Adrenal gland (tissue), 5 donors: ENCODE measurements at regions not wholly inside any gene's neighbourhood (a gene's known extent, or its start where the extent isn't known, plus 50 kb on each side); places are given as distances from the start of the nearest gene placed in this dataset.
"Not testable (repeated sequence)": the region's sequence is repeated elsewhere in the genome, so short reads cannot be mapped to it uniquely, and the experiment has no call there.

Source experiments
- POLR2A ChIP-seq, 2 donors: fragments of 450-650 bp; IDR thresholded peaks; one replicate each; pipeline ENCODE4 v1.6.1; 2017; ENCODE audit warnings: antibody characterized with exemption in 2 of 2, mild to moderate bottlenecking in 2 of 2, moderate library complexity in 1 of 2
- TF ChIP-seq, protein P1 (sequence below), 6 experiments: fragments of 450-650 bp in 4 of 6; fragments of 200-600 bp in 2 of 6; sonication (generic) in 1 of 6; IDR thresholded peaks; 1 replicate in 5 of 6; 2 replicates in 1 of 6; pipeline versions ENCODE4 v1.5.1 to v1.8.0; 2016 to 2021; ENCODE audit warnings: antibody characterized with exemption in 6 of 6, mild to moderate bottlenecking in 2 of 6, moderate library complexity in 1 of 6
- donor health status: DM: no; HTN: no; CAD: no.

DNA sequence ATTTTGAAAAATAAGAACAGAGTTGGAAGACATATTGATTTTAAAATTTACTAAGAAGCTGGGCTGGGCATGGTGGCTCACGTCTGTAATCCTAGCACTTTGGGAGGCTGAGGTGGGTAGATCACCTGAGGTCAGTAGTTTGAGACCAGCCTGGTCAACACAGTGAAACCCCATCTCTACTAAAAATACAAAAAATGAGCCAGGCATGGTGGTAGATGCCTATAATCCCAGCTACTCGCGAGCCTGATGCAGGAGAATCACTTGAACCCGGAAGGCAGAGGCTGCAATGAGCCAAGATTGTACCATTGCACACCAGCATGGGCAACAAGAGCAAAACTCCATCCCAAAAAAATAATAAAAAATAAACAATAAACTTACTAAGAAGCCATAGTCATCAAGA lies 262.5 kb downstream of the GOLGA6L6 start:
- TF ChIP-seq, protein P1, sequence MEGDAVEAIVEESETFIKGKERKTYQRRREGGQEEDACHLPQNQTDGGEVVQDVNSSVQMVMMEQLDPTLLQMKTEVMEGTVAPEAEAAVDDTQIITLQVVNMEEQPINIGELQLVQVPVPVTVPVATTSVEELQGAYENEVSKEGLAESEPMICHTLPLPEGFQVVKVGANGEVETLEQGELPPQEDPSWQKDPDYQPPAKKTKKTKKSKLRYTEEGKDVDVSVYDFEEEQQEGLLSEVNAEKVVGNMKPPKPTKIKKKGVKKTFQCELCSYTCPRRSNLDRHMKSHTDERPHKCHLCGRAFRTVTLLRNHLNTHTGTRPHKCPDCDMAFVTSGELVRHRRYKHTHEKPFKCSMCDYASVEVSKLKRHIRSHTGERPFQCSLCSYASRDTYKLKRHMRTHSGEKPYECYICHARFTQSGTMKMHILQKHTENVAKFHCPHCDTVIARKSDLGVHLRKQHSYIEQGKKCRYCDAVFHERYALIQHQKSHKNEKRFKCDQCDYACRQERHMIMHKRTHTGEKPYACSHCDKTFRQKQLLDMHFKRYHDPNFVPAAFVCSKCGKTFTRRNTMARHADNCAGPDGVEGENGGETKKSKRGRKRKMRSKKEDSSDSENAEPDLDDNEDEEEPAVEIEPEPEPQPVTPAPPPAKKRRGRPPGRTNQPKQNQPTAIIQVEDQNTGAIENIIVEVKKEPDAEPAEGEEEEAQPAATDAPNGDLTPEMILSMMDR (IDR thresholded peaks at IDR 0.05), result not testable (repeated sequence)
- TF ChIP-seq POLR2A (IDR thresholded peaks at IDR 0.05), result not testable (repeated sequence)
